Smooth muscle cell (in vitro differentiated cells): ENCODE measurements at regions not wholly inside any gene's neighbourhood (a gene's known extent, or its start where the extent isn't known, plus 50 kb on each side); places are given as distances from the start of the nearest gene placed in this dataset.

Experiments used
- DNase-seq: peaks from one replicate; lab custom pipeline; 2025; ENCODE audit not compliant: unreplicated experiment; lab: John Stamatoyannopoulos, UW
- H2AFZ ChIP-seq: fragments of 200-600 bp; sonication (generic); 2 replicates; pipeline ENCODE4 v1.6.0; 2016; ENCODE audit warnings: antibody characterized with exemption, low read depth, mild to moderate bottlenecking
- H3F3A ChIP-seq: fragments of 200-600 bp; sonication (generic); 2 replicates; pipeline ENCODE4 v1.6.0; 2017; ENCODE audit warnings: antibody characterized with exemption, low read depth
- H3K27ac ChIP-seq: fragments of 200-600 bp; sonication (generic); 2 replicates; pipeline ENCODE4 v1.5.1; 2016; ENCODE audit warnings: low read depth, mild to moderate bottlenecking
- H3K27me3 ChIP-seq: fragments of 200-600 bp; sonication (generic); 2 replicates; pipeline ENCODE4 v1.6.1; 2016; ENCODE audit warnings: low read depth, mild to moderate bottlenecking
- H3K36me3 ChIP-seq: fragments of 200-600 bp; sonication (generic); 2 replicates; pipeline ENCODE4 v1.5.1; 2016; ENCODE audit warnings: low read depth
- H3K4me1 ChIP-seq: fragments of 200-600 bp; sonication (generic); 2 replicates; pipeline ENCODE4 v1.5.1; 2016; ENCODE audit warnings: low read depth
- H3K4me2 ChIP-seq: fragments of 200-600 bp; sonication (generic); 2 replicates; pipeline ENCODE4 v1.6.0; 2016; ENCODE audit warnings: mild to moderate bottlenecking
- H3K4me3 ChIP-seq: fragments of 200-600 bp; sonication (generic); 2 replicates; pipeline ENCODE4 v1.5.1; 2016; ENCODE audit warnings: mild to moderate bottlenecking
- H3K79me2 ChIP-seq: fragments of 200-600 bp; sonication (generic); 2 replicates; pipeline ENCODE4 v1.6.0; 2016; ENCODE audit warnings: low read depth, mild to moderate bottlenecking
- H3K9ac ChIP-seq: fragments of 200-600 bp; sonication (generic); 2 replicates; pipeline ENCODE4 v1.6.0; 2016; ENCODE audit warnings: low read depth
- H3K9me3 ChIP-seq: fragments of 200-600 bp; sonication (generic); replicated peaks from 2 replicates; pipeline ENCODE4 v1.5.1; 2016; ENCODE audit warnings: low read depth
- H4K20me1 ChIP-seq: fragments of 200-600 bp; sonication (generic); 2 replicates; pipeline ENCODE4 v1.6.0; 2016; ENCODE audit warnings: low read depth
- CTCF ChIP-seq: fragments of 200-600 bp; sonication (generic); IDR thresholded peaks from 2 replicates; pipeline ENCODE4 v1.5.1; 2017; ENCODE audit warnings: borderline replicate concordance, mild to moderate bottlenecking, antibody characterized with exemption; ENCODE audit not compliant: insufficient read depth, poor library complexity, severe bottlenecking
- WGBS: methylation state at CpG from one replicate; pipeline ENCODE4 v1.1.7; 2016; ENCODE audit warnings: low lambda C conversion rate; 5-methylcytosine and 5-hydroxymethylcytosine counted together

GRCh38 chr2:120421830-120422175 is 75.9 kb downstream of the INHBB start:
- Histone ChIP-seq H3F3A (no peaks in the 10 kb centered on the region), H3K4me3 (no peak overlapping the region), H4K20me1 (no peaks in the 10 kb centered on the region), H3K9me3 (no peaks in the 10 kb centered on the region), H3K9ac (no peak overlapping the region), H2AFZ (no peak overlapping the region), H3K27me3 (peaks cover 58% of the 10 kb centered on the region), H3K79me2 (no peaks in the 10 kb centered on the region), H3K36me3 (no peaks in the 10 kb centered on the region), H3K4me2 (no peak overlapping the region), H3K27ac (no peak overlapping the region), H3K4me1 (no peaks in the 10 kb centered on the region)
- no peak for TF ChIP-seq CTCF
- no peak for DNase-seq
- 75% methylated on average over 7 of the region's 7 CpGs for WGBS

GRCh38 chr2:120422465-120423160 is 76.7 kb downstream of the INHBB start:
- no peak overlapping the region for H3K27ac ChIP-seq

GRCh38 chr2:120423167-120423943 is 77.4 kb downstream of the INHBB start:
- no peaks in the 10 kb centered on the region for H3K36me3 ChIP-seq
- H3K9me3 ChIP-seq = no peaks in the 10 kb centered on the region
- WGBS = 85% methylated on average over 6 of the region's 6 CpGs
- no peak for TF ChIP-seq CTCF
- no peak overlapping the region for H3K27ac ChIP-seq
- no peaks in the 10 kb centered on the region for H3K4me1 ChIP-seq
- H3K79me2 ChIP-seq = no peaks in the 10 kb centered on the region
- no peak overlapping the region for H3K9ac ChIP-seq
- DNase-seq = no peak
- H2AFZ ChIP-seq = no peak overlapping the region
- no peak overlapping the region for H3K4me2 ChIP-seq
- H3K27me3 ChIP-seq = peaks cover 55% of the 10 kb centered on the region
- H3K4me3 ChIP-seq = no peak overlapping the region
- H4K20me1 ChIP-seq = no peaks in the 10 kb centered on the region
- H3F3A ChIP-seq = no peaks in the 10 kb centered on the region

More at GRCh38 chr2:120422465-120423160, 76.7 kb downstream of the INHBB start:
- H3F3A ChIP-seq = no peaks in the 10 kb centered on the region
- peaks cover 55% of the 10 kb centered on the region for H3K27me3 ChIP-seq
- DNase-seq = no peak
- H3K4me3 ChIP-seq = no peak overlapping the region
- no peaks in the 10 kb centered on the region for H3K79me2 ChIP-seq
- H3K36me3 ChIP-seq = no peaks in the 10 kb centered on the region
- H3K4me2 ChIP-seq = no peak overlapping the region
- no peak overlapping the region for H2AFZ ChIP-seq
- no peaks in the 10 kb centered on the region for H3K9me3 ChIP-seq
- H3K9ac ChIP-seq = no peak overlapping the region
- 85% methylated on average over 9 of the region's 9 CpGs for WGBS
- no peaks in the 10 kb centered on the region for H3K4me1 ChIP-seq
- no peaks in the 10 kb centered on the region for H4K20me1 ChIP-seq
- no peak for TF ChIP-seq CTCF
